GM12873 (cell line): ENCODE measurements at regions not wholly inside any gene's neighbourhood (a gene's known extent, or its start where the extent isn't known, plus 50 kb on each side); places are given as distances from the start of the nearest gene placed in this dataset.

Experiments
- TF ChIP-seq, protein P1 (sequence below): IDR thresholded peaks from 2 replicates; pipeline ENCODE4 v1.5.1; 2012; ENCODE audit warnings: low read depth, mild to moderate bottlenecking, moderate library complexity, low read length, control low read depth; ENCODE audit not compliant: insufficient read depth; ENCODE audit errors: missing control alignments

- TF ChIP-seq, protein P1, sequence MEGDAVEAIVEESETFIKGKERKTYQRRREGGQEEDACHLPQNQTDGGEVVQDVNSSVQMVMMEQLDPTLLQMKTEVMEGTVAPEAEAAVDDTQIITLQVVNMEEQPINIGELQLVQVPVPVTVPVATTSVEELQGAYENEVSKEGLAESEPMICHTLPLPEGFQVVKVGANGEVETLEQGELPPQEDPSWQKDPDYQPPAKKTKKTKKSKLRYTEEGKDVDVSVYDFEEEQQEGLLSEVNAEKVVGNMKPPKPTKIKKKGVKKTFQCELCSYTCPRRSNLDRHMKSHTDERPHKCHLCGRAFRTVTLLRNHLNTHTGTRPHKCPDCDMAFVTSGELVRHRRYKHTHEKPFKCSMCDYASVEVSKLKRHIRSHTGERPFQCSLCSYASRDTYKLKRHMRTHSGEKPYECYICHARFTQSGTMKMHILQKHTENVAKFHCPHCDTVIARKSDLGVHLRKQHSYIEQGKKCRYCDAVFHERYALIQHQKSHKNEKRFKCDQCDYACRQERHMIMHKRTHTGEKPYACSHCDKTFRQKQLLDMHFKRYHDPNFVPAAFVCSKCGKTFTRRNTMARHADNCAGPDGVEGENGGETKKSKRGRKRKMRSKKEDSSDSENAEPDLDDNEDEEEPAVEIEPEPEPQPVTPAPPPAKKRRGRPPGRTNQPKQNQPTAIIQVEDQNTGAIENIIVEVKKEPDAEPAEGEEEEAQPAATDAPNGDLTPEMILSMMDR, result no peak
These were observed 760.6 kb upstream of the CHAC2 start for GRCh38 chr2:53006980-53007379.

GRCh38 chr2:53004413-53004812 lies 763.2 kb upstream of the CHAC2 start:
- TF ChIP-seq, protein P1, result no peak

DNA sequence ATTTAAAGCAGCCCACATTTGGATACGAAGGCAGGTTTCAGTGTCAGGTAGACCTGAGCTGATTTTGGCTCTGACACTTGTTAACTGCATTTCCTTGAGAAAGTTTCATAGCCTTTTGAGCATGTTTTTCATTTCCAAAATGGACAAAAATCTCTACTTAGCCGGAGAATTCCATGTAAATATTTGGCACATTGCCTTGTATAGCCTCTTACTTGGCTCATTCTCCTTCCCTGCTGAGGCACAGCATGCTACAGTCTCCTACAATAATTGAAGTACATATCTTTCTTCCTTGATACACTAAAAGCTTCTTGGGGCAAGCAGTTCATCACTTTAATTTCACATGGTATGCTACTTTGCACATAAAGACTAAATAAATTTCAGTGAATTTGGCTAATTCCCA lies 772.2 kb upstream of the CHAC2 start:
- TF ChIP-seq, protein P1, result no peak

DNA sequence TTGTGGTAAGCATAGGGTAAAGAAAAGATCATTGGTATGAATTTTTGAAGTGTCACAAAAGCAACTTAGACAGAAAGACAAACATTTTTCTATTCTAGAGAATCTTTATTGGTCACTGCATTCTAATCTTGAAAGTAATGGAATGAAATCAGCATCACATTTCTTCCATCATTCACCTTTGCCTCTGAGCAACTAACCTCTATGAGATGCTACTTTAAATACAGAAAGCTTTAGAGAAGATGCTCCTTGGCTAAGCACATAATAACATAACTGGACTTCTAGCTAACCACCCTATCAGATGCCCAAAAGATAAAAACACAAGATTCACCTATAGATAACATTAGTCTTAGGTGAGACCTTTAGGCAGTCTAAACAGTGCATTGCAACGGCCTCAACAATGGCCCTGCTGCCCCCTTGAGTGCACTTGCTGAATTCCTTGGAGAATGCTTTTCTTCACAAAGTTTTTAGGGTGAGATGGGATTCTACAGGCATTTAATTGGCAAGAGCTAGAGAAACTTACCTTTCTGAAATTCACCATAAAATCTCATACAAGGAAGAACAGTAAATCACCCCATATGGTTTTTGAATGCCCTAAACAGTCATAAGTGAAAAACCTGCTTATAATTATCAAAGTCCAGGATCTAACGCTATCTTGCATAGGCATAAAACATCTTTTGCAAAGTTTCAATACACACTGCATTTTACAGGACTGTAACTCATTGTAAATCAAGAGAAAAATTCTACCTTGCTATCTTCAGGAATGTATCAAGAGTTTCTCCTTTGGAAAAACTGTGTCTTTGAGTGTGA lies 791.3 kb upstream of the CHAC2 start:
- TF ChIP-seq, protein P1, result peak; percentile 34

DNA sequence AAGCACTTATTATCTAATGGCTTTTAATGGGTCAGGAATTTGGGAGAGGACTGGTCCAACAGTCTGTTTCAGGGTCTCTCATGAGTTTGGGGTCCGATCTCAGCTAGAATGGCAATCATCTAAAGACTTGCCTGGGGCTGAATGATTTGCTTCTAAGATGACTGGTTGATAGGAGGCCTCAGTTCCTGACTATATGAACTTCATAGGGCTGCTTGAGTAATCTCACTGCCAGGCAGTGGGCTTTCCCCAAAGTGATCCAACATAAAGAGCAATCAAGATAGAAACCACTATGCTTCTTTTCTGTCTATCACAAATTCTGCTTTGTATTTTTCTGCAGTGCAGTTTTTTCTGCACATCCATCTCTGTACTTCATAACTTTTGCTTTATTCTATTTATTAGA lies 793.5 kb upstream of the CHAC2 start:
- TF ChIP-seq, protein P1, result no peak

- TF ChIP-seq, protein P1, result no peak
These were observed 797.0 kb upstream of the CHAC2 start for GRCh38 chr2:52970642-52971041.

DNA sequence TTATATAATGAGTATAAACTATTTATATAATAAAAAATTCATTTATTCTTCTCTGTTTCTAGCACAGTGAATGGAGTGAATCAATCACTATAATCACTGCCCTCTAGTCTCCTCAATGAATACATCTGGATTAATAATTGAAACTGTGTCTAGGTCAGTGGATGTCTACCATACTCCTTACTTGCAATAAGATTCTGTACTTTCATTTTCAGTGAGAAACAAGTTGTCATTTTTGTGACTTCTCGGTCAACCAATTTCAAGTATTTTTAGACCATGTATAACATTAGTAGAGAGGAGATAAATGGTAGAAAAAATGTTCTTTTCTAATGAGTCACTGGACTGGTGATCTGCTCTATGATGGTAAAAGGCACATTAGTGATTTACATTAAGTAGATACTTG lies 799.6 kb upstream of the CHAC2 start:
- TF ChIP-seq, protein P1, result no peak
